GM19025 (cell line): ENCODE measurements at regions not wholly inside any gene's neighbourhood (a gene's known extent, or its start where the extent isn't known, plus 50 kb on each side); places are given as distances from the start of the nearest gene placed in this dataset.
A peak's percentile ranks its signal among the peaks of the same experiment; 100 is the strongest.

Source experiments
- ATAC-seq: cut with Tn5 transposase; IDR thresholded peaks from one replicate; pipeline ENCODE4 v1.9.1; 2021; ENCODE audit warnings: mild to moderate bottlenecking, low read depth, moderate library complexity; ENCODE audit not compliant: unreplicated experiment

- ATAC-seq = no peak
Measured at GRCh38 chr9:94159069-94159939, 75.0 kb downstream of the PTPDC1 start.

- no peak for ATAC-seq
Measured at GRCh38 chr9:94160594-94161501, 76.6 kb downstream of the PTPDC1 start.

GRCh38 chr9:94161673-94162072, 77.4 kb downstream of the PTPDC1 start:
- ATAC-seq = no peak

GRCh38 chr9:94164806-94165549, 80.7 kb downstream of the PTPDC1 start:
- ATAC-seq = no peak

GRCh38 chr9:94165592-94166235, 81.5 kb downstream of the PTPDC1 start:
- peak; percentile 87 for ATAC-seq

- ATAC-seq = peak; percentile 52
Measured at GRCh38 chr9:94166236-94166975, 82.1 kb downstream of the PTPDC1 start.

- ATAC-seq = no peak
Measured at GRCh38 chr9:94166976-94167346, 82.7 kb downstream of the PTPDC1 start.

- ATAC-seq = no peak
Measured at GRCh38 chr9:94167376-94167890, 83.2 kb downstream of the PTPDC1 start.

GRCh38 chr9:94168203-94169000, 84.1 kb downstream of the PTPDC1 start:
- ATAC-seq = no peak

GRCh38 chr9:94169968-94170367, 85.7 kb downstream of the PTPDC1 start:
- no peak for ATAC-seq

GRCh38 chr9:94173632-94174031, 85.5 kb upstream of the ZNF169 start:
- ATAC-seq = peak; percentile 36

- no peak for ATAC-seq
Measured at GRCh38 chr9:94174164-94174563, 84.9 kb upstream of the ZNF169 start.

- ATAC-seq = no peak
Measured at GRCh38 chr9:94175669-94176068, 83.4 kb upstream of the ZNF169 start.

- no peak for ATAC-seq
Measured at GRCh38 chr9:94176608-94177007, 82.5 kb upstream of the ZNF169 start.

- peak; percentile 63 for ATAC-seq
Measured at GRCh38 chr9:94178927-94179326, 80.2 kb upstream of the ZNF169 start.

- no peak for ATAC-seq
Measured at GRCh38 chr9:94181408-94182181, 77.5 kb upstream of the ZNF169 start.

GRCh38 chr9:94182532-94182931, 76.6 kb upstream of the ZNF169 start:
- ATAC-seq = no peak
